Activated CD8-positive, alpha-beta T cell treated with anti-CD3 and anti-CD28 coated beads, Interleukin-2, amount 10 ng/mL, durations not matched to agents 7 days and 5 days (primary cell): ENCODE measurements at regions not wholly inside any gene's neighbourhood (a gene's known extent, or its start where the extent isn't known, plus 50 kb on each side); places are given as distances from the start of the nearest gene placed in this dataset.

Experiments
- ATAC-seq: fragments of 150-1000 bp; cut with Tn5 transposase; one replicate; pipeline ENCODE4 v1.10.0; 2021; ENCODE audit warnings: moderate library complexity
- CTCF ChIA-PET: fragments of 350-600 bp; sonication (Branson Sonifier 250); formaldehyde crosslinking; loops from one replicate; lab custom pipeline; 2021; ENCODE audit warnings: antibody characterized with exemption; lab: Charles Lee
- POLR2A ChIA-PET: fragments of 350-600 bp; sonication (Branson Sonifier 250); formaldehyde crosslinking; loops from one replicate; lab custom pipeline; 2021; ENCODE audit warnings: antibody characterized with exemption; lab: Charles Lee
- DNase-seq: peaks from one replicate; pipeline ENCODE4 v3.0.0-alpha.2; 2020
- H3K27ac Mint-ChIP-seq: one replicate; pipeline ENCODE4 v1.8.0; 2021; ENCODE audit warnings: mild to moderate bottlenecking, mixed read lengths
- H3K27me3 Mint-ChIP-seq: one replicate; pipeline ENCODE4 v1.8.0; 2021; ENCODE audit warnings: low read depth, mixed read lengths
- H3K36me3 Mint-ChIP-seq: one replicate; pipeline ENCODE4 v1.8.0; 2021; ENCODE audit warnings: low read depth, mixed read lengths
- H3K4me1 Mint-ChIP-seq: one replicate; pipeline ENCODE4 v1.8.0; 2021; ENCODE audit warnings: low read depth, mixed read lengths
- H3K4me3 Mint-ChIP-seq: one replicate; pipeline ENCODE4 v1.8.0; 2021; ENCODE audit warnings: mild to moderate bottlenecking, mixed read lengths
- H3K9me3 Mint-ChIP-seq: one replicate; pipeline ENCODE4 v1.8.0; 2022; ENCODE audit warnings: mixed read lengths; ENCODE audit not compliant: insufficient read depth

GRCh38 chr10:131683941-131684340, 216.9 kb upstream of the PPP2R2D start:
- no peaks in the 10 kb centered on the region for H3K36me3 Mint-ChIP-seq
- H3K27me3 Mint-ChIP-seq, result no peaks in the 10 kb centered on the region
- ATAC-seq, result no peak
- ChIA-PET CTCF (no interaction called here), POLR2A (no interaction called here)
- H3K4me1 Mint-ChIP-seq, result no peaks in the 10 kb centered on the region
- no peak overlapping the region for H3K27ac Mint-ChIP-seq
- no peak for DNase-seq
- H3K4me3 Mint-ChIP-seq, result no peak overlapping the region
- H3K9me3 Mint-ChIP-seq, result no peaks in the 10 kb centered on the region

GRCh38 chr10:131685007-131685406, 215.8 kb upstream of the PPP2R2D start:
- Mint-ChIP-seq H3K9me3 (no peaks in the 10 kb centered on the region), H3K36me3 (no peaks in the 10 kb centered on the region), H3K4me3 (no peak overlapping the region), H3K4me1 (no peaks in the 10 kb centered on the region), H3K27ac (no peak overlapping the region), H3K27me3 (no peaks in the 10 kb centered on the region)
- ChIA-PET POLR2A (no interaction called here), CTCF (no interaction called here)
- DNase-seq, result no peak
- no peak for ATAC-seq

- CTCF ChIA-PET, result no interaction called here
- Mint-ChIP-seq H3K4me3 (no peak overlapping the region), H3K27me3 (no peaks in the 10 kb centered on the region), H3K27ac (no peak overlapping the region), H3K36me3 (no peaks in the 10 kb centered on the region), H3K4me1 (no peaks in the 10 kb centered on the region), H3K9me3 (no peaks in the 10 kb centered on the region)
- POLR2A ChIA-PET, result no interaction called here
- DNase-seq, result no peak
- ATAC-seq, result no peak
Observed at GRCh38 chr10:131685576-131685975, 215.2 kb upstream of the PPP2R2D start.

GRCh38 chr10:131686781-131687420, 213.9 kb upstream of the PPP2R2D start:
- H3K9me3 Mint-ChIP-seq, result no peaks in the 10 kb centered on the region
- H3K27me3 Mint-ChIP-seq, result no peaks in the 10 kb centered on the region
- H3K4me3 Mint-ChIP-seq, result no peak overlapping the region
- H3K36me3 Mint-ChIP-seq, result no peaks in the 10 kb centered on the region
- POLR2A ChIA-PET, result interaction anchor here (0.6 kb wide), 1 partner anchor 16 kb away, joined by 3 read pairs; no protein-coding TSS in a partner anchor
- H3K27ac Mint-ChIP-seq, result no peak overlapping the region
- no peak for DNase-seq
- H3K4me1 Mint-ChIP-seq, result no peaks in the 10 kb centered on the region
- CTCF ChIA-PET, result no interaction called here
- ATAC-seq, result no peak

GRCh38 chr10:131688304-131688703, 212.5 kb upstream of the PPP2R2D start:
- ChIA-PET POLR2A (no interaction called here), CTCF (no interaction called here)
- H3K4me3 Mint-ChIP-seq, result no peak overlapping the region
- DNase-seq (no peak), ATAC-seq (no peak)
- no peaks in the 10 kb centered on the region for H3K36me3 Mint-ChIP-seq
- H3K4me1 Mint-ChIP-seq, result no peaks in the 10 kb centered on the region
- H3K9me3 Mint-ChIP-seq, result no peaks in the 10 kb centered on the region
- H3K27me3 Mint-ChIP-seq, result no peaks in the 10 kb centered on the region
- no peak overlapping the region for H3K27ac Mint-ChIP-seq

- no peaks in the 10 kb centered on the region for H3K36me3 Mint-ChIP-seq
- ATAC-seq (no peak), DNase-seq (no peak)
- CTCF ChIA-PET, result no interaction called here
- no peak overlapping the region for H3K27ac Mint-ChIP-seq
- POLR2A ChIA-PET, result no interaction called here
- H3K4me1 Mint-ChIP-seq, result no peaks in the 10 kb centered on the region
- no peaks in the 10 kb centered on the region for H3K9me3 Mint-ChIP-seq
- no peak overlapping the region for H3K4me3 Mint-ChIP-seq
- H3K27me3 Mint-ChIP-seq, result no peaks in the 10 kb centered on the region
Observed at GRCh38 chr10:131689016-131689415, 211.8 kb upstream of the PPP2R2D start.

GRCh38 chr10:131689486-131689885, 211.3 kb upstream of the PPP2R2D start:
- DNase-seq, result no peak
- no peaks in the 10 kb centered on the region for H3K36me3 Mint-ChIP-seq
- no peaks in the 10 kb centered on the region for H3K4me1 Mint-ChIP-seq
- ChIA-PET CTCF (no interaction called here), POLR2A (no interaction called here)
- no peak overlapping the region for H3K27ac Mint-ChIP-seq
- no peaks in the 10 kb centered on the region for H3K27me3 Mint-ChIP-seq
- H3K4me3 Mint-ChIP-seq, result no peak overlapping the region
- no peaks in the 10 kb centered on the region for H3K9me3 Mint-ChIP-seq
- no peak for ATAC-seq

- CTCF ChIA-PET, result no interaction called here
- no peak overlapping the region for H3K4me3 Mint-ChIP-seq
- ATAC-seq (no peak), DNase-seq (no peak)
- no peaks in the 10 kb centered on the region for H3K4me1 Mint-ChIP-seq
- no peaks in the 10 kb centered on the region for H3K9me3 Mint-ChIP-seq
- no peak overlapping the region for H3K27ac Mint-ChIP-seq
- POLR2A ChIA-PET, result no interaction called here
- H3K36me3 Mint-ChIP-seq, result no peaks in the 10 kb centered on the region
- H3K27me3 Mint-ChIP-seq, result no peaks in the 10 kb centered on the region
Observed at GRCh38 chr10:131689954-131690757, 210.7 kb upstream of the PPP2R2D start.

GRCh38 chr10:131690805-131691239, 210.0 kb upstream of the PPP2R2D start:
- no peaks in the 10 kb centered on the region for H3K36me3 Mint-ChIP-seq
- no peak for ATAC-seq
- ChIA-PET POLR2A (no interaction called here), CTCF (no interaction called here)
- H3K27ac Mint-ChIP-seq, result no peak overlapping the region
- H3K9me3 Mint-ChIP-seq, result no peaks in the 10 kb centered on the region
- H3K27me3 Mint-ChIP-seq, result no peaks in the 10 kb centered on the region
- no peak for DNase-seq
- no peak overlapping the region for H3K4me3 Mint-ChIP-seq
- H3K4me1 Mint-ChIP-seq, result no peaks in the 10 kb centered on the region

GRCh38 chr10:131691481-131692090, 209.2 kb upstream of the PPP2R2D start:
- no peak for DNase-seq
- Mint-ChIP-seq H3K27ac (no peak overlapping the region), H3K4me3 (no peak overlapping the region), H3K36me3 (no peaks in the 10 kb centered on the region), H3K9me3 (no peaks in the 10 kb centered on the region), H3K4me1 (no peaks in the 10 kb centered on the region), H3K27me3 (no peaks in the 10 kb centered on the region)
- ChIA-PET POLR2A (no interaction called here), CTCF (no interaction called here)
- ATAC-seq, result no peak

- Mint-ChIP-seq H3K9me3 (no peaks in the 10 kb centered on the region), H3K4me3 (no peak overlapping the region), H3K4me1 (no peaks in the 10 kb centered on the region), H3K27me3 (no peaks in the 10 kb centered on the region), H3K27ac (no peak overlapping the region), H3K36me3 (no peaks in the 10 kb centered on the region)
- ChIA-PET POLR2A (no interaction called here), CTCF (no interaction called here)
- ATAC-seq (no peak), DNase-seq (no peak)
Observed at GRCh38 chr10:131692176-131692575, 208.6 kb upstream of the PPP2R2D start.

- POLR2A ChIA-PET, result no interaction called here
- H3K4me3 Mint-ChIP-seq, result no peak overlapping the region
- no peaks in the 10 kb centered on the region for H3K9me3 Mint-ChIP-seq
- CTCF ChIA-PET, result no interaction called here
- H3K4me1 Mint-ChIP-seq, result no peaks in the 10 kb centered on the region
- no peak overlapping the region for H3K27ac Mint-ChIP-seq
- no peak for DNase-seq
- H3K27me3 Mint-ChIP-seq, result no peaks in the 10 kb centered on the region
- no peak for ATAC-seq
- no peaks in the 10 kb centered on the region for H3K36me3 Mint-ChIP-seq
Observed at GRCh38 chr10:131692686-131693334, 208.0 kb upstream of the PPP2R2D start.
